ENCODE measurements at regions not wholly inside any gene's neighbourhood (a gene's known extent, or its start where the extent isn't known, plus 50 kb on each side); places are given as distances from the start of the nearest gene placed in this dataset.

DNA sequence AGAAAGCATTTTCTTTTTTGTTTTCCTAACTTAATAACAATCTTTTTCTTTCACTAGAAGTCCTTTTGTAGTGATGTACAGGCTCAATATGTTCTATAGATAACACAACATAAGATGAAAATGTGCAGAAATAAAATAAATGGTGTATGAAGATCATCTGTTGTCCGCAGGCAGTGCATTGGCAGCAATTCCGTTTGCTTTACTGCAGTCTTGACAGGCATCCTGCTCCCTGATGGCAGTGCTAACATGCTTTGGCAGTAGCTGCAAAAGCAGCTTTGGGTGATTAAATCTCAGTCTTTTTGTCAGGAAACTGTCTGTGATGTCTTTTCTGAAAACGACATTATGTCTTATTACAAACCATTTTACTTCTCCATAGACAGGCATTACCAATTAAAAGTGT is 131.4 kb downstream of the TRAM1L1 start:
- H3K4me1 ChIP-seq: no peaks in the 10 kb centered on the region
- no peak for DNase-seq (ENCODE audit: low spot score in 2 of 2)
- TF ChIP-seq POLR2A (IDR thresholded peaks at IDR 0.05) (no peak), EP300 (IDR thresholded peaks at IDR 0.05) (no peak)
- TF ChIP-seq, protein P1, sequence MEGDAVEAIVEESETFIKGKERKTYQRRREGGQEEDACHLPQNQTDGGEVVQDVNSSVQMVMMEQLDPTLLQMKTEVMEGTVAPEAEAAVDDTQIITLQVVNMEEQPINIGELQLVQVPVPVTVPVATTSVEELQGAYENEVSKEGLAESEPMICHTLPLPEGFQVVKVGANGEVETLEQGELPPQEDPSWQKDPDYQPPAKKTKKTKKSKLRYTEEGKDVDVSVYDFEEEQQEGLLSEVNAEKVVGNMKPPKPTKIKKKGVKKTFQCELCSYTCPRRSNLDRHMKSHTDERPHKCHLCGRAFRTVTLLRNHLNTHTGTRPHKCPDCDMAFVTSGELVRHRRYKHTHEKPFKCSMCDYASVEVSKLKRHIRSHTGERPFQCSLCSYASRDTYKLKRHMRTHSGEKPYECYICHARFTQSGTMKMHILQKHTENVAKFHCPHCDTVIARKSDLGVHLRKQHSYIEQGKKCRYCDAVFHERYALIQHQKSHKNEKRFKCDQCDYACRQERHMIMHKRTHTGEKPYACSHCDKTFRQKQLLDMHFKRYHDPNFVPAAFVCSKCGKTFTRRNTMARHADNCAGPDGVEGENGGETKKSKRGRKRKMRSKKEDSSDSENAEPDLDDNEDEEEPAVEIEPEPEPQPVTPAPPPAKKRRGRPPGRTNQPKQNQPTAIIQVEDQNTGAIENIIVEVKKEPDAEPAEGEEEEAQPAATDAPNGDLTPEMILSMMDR (IDR thresholded peaks at IDR 0.05): no peak
- H3K9me3 ChIP-seq: no peaks in the 10 kb centered on the region
- no peak overlapping the region for H3K27ac ChIP-seq
- H3K4me3 ChIP-seq: no peak overlapping the region
- H3K27me3 ChIP-seq: no peaks in the 10 kb centered on the region
- H3K36me3 ChIP-seq: no peaks in the 10 kb centered on the region
- 52 to 55% methylated on average over 3 of the region's 3 CpGs for WGBS, 2 donors

DNA sequence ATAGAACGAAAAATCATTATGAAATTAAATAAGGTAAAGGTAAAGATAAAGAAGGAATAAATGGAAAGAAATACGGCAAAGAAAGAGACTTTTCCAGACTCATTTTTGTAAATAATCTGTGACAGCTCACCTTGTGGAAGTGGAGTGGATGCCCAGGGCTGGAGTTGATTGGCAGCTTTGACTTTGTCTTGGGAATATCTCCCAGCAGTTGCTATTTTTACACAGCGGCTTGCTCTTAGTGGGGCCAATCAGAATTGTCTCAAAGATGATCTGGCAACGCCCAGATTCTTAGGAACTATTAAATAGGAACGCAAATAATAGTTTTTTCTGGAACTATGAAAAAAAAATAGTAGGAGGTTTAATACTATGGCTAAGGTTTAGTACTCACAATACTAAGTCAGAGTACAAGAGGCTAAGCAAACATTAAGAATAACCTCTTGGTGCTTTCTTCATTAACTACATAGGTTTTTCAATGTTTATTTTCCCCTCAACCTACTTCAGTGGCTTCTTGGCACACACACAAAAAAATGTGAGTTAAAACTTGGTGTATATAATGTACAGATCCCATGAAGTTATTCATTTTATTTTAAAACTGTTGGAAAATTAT is 132.7 kb downstream of the TRAM1L1 start:
- Histone ChIP-seq H3K27me3 (no peaks in the 10 kb centered on the region), H3K36me3 (no peaks in the 10 kb centered on the region), H3K27ac (no peak overlapping the region), H3K4me3 (no peak overlapping the region), H3K4me1 (no peaks in the 10 kb centered on the region), H3K9me3 (no peaks in the 10 kb centered on the region)
- TF ChIP-seq POLR2A (IDR thresholded peaks at IDR 0.05) (no peak), EP300 (IDR thresholded peaks at IDR 0.05) (no peak)
- TF ChIP-seq, protein P1 (IDR thresholded peaks at IDR 0.05): no peak
- 61% methylated on average over 5 of the region's 5 CpGs for WGBS, 2 donors
- DNase-seq (ENCODE audit: low spot score in 2 of 2): no peak

DNA sequence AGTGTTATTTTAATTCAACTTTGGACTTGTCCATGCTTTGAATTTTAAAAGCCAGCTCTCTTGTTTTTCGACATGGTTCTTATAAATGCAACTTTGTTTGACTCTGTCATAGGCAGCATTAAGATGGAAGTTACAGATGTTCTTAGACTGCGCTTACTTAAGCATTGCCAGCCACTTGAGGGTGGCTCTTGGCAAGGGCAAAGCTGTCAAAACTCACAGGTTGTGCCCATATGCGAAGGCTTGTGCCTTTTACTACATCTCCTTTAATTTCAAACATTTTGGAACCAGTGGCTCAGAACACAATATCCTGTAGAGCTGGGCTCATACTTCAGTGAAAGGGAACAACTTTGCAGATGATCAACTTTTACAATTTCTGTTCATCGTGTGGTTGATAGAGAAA is 135.5 kb downstream of the TRAM1L1 start:
- Histone ChIP-seq H3K4me1 (no peaks in the 10 kb centered on the region), H3K36me3 (no peaks in the 10 kb centered on the region), H3K9me3 (no peaks in the 10 kb centered on the region), H3K27me3 (no peaks in the 10 kb centered on the region), H3K4me3 (no peak overlapping the region), H3K27ac (no peak overlapping the region)
- TF ChIP-seq EP300 (IDR thresholded peaks at IDR 0.05) (no peak), POLR2A (IDR thresholded peaks at IDR 0.05) (no peak)
- TF ChIP-seq, protein P1 (IDR thresholded peaks at IDR 0.05): no peak
- 80 to 86% methylated on average over 4 of the region's 4 CpGs for WGBS, 2 donors
- no peak for DNase-seq (ENCODE audit: low spot score in 2 of 2)

DNA sequence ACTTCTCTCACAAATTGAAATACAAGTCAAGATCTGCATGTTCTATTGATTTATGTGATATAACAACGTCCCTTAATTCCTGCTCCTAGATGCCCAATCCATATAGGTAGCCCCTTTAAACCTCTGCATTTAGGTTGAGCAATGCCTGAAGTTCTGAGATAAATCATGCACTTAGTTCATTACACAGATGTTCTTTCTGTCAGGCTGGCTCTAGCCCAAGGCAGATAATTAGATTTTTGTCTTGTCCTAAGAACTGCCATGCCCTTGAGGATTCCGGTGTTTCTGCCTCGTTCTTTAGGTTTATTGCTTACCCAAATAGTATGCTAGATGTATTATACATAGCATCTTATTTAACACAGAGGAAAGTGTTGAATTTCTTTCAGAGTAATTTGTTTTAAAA is 143.1 kb downstream of the TRAM1L1 start:
- WGBS, 2 donors: 34 to 36% methylated on average over 3 of the region's 3 CpGs
- no peak for TF ChIP-seq EP300 (IDR thresholded peaks at IDR 0.05)
- no peak for TF ChIP-seq POLR2A (IDR thresholded peaks at IDR 0.05)
- TF ChIP-seq, protein P1 (IDR thresholded peaks at IDR 0.05): no peak
- no peak for DNase-seq (ENCODE audit: low spot score in 2 of 2)
- no peak overlapping the region for H3K4me3 ChIP-seq
- H3K4me1 ChIP-seq: no peaks in the 10 kb centered on the region
- H3K36me3 ChIP-seq: no peaks in the 10 kb centered on the region
- no peaks in the 10 kb centered on the region for H3K27me3 ChIP-seq
- no peak overlapping the region for H3K27ac ChIP-seq
- H3K9me3 ChIP-seq: no peaks in the 10 kb centered on the region

DNA sequence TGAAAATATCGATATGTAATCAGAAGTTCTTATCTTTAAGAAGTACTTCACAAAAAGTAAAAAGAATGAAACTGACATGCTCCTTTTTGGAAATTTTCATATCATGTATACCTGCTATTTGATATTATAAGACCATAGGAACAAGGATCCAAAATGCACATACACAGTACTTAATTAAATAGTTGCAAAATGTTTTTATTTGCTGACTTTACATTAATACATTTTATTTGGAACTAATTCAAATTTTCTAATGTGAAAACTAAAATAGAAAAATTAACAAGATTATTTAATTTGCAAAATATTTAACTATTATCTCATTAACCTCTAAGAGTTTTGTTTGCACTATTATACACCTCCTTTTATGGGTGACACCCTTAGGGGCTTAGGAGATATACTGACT is 155.0 kb downstream of the TRAM1L1 start:
- no peak for TF ChIP-seq POLR2A (IDR thresholded peaks at IDR 0.05)
- TF ChIP-seq, protein P1 (IDR thresholded peaks at IDR 0.05): no peak
- TF ChIP-seq EP300 (IDR thresholded peaks at IDR 0.05): no peak
- DNase-seq (ENCODE audit: low spot score in 2 of 2): no peak
- Histone ChIP-seq H3K36me3 (no peaks in the 10 kb centered on the region), H3K4me3 (no peak overlapping the region), H3K4me1 (peaks cover 0 to 14% (median 0%) of the 10 kb centered on the region in 4 donors), H3K9me3 (no peaks in the 10 kb centered on the region), H3K27me3 (peaks cover 0 to 8% of the 10 kb centered on the region in 2 donors), H3K27ac (no peak overlapping the region)
- WGBS, 2 donors: 95 to 100% methylated on average over 1 of the region's 1 CpG

All from tibial nerve (tissue), 4 donors.